ENCODE measurements at regions not wholly inside any gene's neighbourhood (a gene's known extent, or its start where the extent isn't known, plus 50 kb on each side); places are given as distances from the start of the nearest gene placed in this dataset.

DNA sequence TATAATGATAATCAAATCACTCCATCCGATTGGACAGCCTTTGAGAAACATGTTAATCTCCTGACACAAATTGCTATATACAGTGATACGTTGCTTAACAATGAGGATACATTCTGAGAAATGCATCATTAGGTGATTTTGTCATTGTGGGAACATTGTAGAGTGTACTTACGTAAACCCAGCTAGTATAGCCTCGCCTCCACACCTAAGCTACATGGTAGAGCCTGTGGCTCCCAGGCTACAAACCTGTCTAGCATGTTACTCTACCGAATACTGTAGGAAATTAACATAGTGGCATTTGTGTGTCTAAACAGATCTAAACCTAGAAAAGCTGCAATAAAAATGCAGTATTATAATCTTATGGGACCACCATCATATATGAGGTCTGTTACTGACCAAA is 128.6 kb upstream of the PWP1 start:
- TF ChIP-seq, protein P1, sequence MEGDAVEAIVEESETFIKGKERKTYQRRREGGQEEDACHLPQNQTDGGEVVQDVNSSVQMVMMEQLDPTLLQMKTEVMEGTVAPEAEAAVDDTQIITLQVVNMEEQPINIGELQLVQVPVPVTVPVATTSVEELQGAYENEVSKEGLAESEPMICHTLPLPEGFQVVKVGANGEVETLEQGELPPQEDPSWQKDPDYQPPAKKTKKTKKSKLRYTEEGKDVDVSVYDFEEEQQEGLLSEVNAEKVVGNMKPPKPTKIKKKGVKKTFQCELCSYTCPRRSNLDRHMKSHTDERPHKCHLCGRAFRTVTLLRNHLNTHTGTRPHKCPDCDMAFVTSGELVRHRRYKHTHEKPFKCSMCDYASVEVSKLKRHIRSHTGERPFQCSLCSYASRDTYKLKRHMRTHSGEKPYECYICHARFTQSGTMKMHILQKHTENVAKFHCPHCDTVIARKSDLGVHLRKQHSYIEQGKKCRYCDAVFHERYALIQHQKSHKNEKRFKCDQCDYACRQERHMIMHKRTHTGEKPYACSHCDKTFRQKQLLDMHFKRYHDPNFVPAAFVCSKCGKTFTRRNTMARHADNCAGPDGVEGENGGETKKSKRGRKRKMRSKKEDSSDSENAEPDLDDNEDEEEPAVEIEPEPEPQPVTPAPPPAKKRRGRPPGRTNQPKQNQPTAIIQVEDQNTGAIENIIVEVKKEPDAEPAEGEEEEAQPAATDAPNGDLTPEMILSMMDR (IDR thresholded peaks at IDR 0.05; ENCODE audit: low read depth, low read length): no peak
- no peak for DNase-seq (ENCODE audit: extremely low read depth, low read depth)

DNA sequence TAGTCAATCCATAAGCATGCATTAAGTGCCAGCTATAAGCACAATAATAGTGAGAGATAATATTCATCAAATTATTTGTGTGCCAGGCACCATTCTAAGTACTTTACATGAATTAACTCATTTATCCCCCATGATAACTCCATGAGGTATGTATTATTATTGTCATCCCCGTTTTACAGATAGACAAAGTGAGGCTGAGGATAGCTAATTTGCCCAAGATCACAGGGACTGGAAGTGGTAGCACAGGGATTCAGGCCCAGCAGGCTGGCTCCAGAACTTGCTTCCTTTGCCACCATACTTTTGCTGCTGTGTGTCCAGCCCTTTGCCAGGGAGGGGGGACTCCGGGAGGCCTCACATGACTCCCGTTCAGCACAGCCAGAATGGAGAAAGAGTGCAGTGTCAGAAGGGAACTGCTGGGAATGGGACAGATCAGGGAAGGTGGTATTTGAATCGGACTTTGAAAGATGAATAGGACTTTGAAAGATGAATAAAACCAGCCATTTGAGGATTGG is 128.0 kb upstream of the PWP1 start:
- TF ChIP-seq, protein P1 (IDR thresholded peaks at IDR 0.05; ENCODE audit: low read depth, low read length): no peak

DNA sequence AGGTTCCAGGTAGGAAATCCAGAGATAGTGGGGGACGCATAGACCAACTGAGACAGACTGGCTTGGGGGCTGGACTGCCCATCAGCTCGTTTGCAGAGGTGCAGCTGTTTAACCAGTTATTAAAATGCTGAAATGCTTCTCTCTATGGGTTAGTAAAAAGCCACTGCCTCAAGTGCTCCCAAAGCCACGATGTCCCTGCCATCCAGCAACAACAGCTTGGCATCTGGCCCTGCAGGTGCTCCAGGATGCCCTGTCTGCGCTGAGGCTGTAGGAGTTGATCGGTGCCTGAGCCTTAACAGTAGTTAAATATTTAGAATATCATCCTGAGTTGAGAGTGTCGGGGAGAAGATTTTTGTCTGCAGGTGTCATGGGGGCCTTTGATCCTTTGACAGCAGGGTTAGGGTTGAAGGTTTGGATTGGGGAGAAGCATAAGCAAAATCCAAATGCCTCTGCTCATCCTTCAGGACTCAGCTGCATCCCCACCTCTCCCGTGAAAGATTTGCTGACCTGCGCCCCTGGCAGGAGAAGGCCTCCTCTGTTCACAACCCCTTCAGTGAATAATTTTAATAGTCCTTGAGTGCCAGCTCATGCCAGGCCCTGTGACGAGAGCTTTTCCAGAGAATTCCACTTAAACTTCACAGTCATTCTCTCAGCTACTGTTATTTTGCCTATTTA is 127.3 kb upstream of the PWP1 start:
- no peak for DNase-seq (ENCODE audit: extremely low read depth, low read depth)
- TF ChIP-seq, protein P1 (IDR thresholded peaks at IDR 0.05; ENCODE audit: low read depth, low read length): no peak

More for the DNA sequence above, 128.0 kb upstream of the PWP1 start:
- no peak for DNase-seq (ENCODE audit: extremely low read depth, low read depth)

DNA sequence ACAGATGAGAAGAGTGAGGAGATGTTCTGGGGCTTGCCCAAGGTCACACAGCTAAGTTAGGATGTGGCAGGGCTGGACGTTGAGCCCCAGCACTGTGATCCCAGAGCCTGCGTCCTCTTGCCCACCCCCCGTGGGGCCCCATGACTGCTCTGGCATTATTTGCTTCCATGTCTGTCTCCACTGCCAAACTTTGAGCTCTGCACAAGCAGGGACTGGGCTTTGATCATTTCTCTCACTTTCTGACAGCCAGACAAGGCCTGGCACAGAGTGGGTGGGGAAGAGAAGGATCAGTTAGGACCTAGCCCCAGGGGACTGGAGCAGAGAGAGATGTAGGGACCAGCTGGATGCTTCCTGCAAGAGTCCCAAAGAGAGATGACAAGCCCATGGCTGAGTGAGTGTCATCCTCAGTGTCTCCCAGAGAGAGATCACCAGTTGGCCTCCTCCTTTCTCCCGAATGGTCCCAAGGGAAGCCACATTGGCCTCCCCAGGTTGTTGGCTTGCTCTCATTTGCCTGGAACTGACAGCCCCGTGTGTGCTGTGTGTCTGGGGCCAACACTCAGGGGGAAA is 126.7 kb upstream of the PWP1 start:
- DNase-seq (ENCODE audit: extremely low read depth, low read depth): no peak
- TF ChIP-seq, protein P1 (IDR thresholded peaks at IDR 0.05; ENCODE audit: low read depth, low read length): no peak

DNA sequence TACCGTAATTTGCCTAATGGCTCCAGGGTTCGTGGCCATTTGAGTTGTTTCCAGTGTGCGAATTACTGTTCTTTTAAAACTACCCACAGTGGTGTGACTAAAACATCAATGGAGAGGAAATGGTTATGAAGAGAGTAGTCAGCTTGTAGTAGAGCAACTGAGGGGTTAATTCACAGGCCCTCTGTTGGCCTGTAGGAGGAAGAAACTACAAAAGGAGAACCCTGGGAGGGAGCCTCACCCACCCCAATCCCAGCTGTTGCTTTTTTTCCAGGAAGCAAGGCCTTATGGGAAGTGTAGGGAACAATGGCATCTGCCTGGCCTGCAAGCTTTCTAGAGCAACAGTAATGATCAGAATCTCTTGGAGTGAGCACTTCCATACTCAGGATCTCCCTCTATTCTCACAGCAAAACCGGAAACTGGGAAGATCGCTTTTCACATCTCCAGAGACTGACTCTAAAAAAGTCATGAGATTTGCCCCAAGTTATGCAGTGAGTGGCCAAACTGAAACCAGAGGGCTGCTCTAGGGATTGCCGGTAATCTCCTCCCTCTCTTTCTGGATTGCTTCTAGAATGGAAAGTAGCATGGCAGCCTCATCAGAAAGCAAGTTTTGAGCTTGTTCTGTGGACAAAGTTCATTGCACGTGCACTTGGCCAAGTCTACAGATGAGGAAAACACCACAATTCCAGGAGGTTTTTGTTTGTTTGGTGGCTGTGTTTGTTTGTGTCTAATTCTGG is 125.3 kb upstream of the PWP1 start:
- DNase-seq (ENCODE audit: extremely low read depth, low read depth): no peak
- TF ChIP-seq, protein P1 (IDR thresholded peaks at IDR 0.05; ENCODE audit: low read depth, low read length): no peak

DNA sequence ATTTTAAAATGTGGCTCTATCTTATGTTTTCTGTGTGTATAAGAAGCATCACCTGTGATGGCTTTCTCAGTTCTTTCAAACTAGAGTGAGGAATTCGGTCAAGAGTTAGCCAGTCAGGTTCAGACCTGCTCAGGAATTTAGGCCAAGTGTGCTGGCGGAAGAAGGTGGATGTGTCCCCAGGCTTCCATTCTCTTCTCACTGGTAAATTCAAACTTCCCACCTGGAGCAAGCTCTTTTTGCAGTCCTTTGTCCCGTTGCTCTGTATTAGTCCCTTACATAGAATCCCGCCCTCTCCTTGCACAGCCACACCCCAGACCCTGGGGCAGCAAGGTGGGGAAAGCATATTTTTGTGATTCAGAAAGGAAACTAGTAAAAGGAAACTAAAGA is 124.7 kb upstream of the PWP1 start:
- DNase-seq (ENCODE audit: extremely low read depth, low read depth): no peak
- TF ChIP-seq, protein P1 (IDR thresholded peaks at IDR 0.05; ENCODE audit: low read depth, low read length): no peak

DNA sequence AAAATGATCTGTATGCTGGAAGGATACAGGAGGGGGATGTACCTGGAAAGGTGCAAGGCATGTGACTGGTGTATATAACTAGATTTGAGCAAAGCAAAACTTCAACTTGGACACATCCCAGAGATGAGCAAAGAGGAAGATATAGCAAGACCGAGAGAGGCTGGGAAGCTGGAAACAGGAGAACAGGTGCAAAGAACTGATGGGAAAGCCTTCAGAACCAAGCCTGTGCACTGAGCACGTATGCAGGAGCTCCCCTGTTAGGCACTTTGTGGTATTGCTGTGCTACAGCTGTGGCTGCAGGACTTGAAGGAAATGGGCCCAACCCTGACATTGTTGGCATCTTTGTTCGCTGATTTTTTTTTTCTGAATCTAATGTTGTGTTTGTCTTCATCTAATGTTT is 120.7 kb upstream of the PWP1 start:
- no peak for DNase-seq (ENCODE audit: extremely low read depth, low read depth)
- TF ChIP-seq, protein P1 (IDR thresholded peaks at IDR 0.05; ENCODE audit: low read depth, low read length): peak; percentile 31
